ENCODE measurements at regions not wholly inside any gene's neighbourhood (a gene's known extent, or its start where the extent isn't known, plus 50 kb on each side); places are given as distances from the start of the nearest gene placed in this dataset.

GRCh38 chr6:19713411-19713810 is 123.8 kb upstream of the ID4 start:
- no peak for TF ChIP-seq CTCF (IDR thresholded peaks at IDR 0.05)
- Histone ChIP-seq H3K4me3 (no peak overlapping the region), H3K27ac (no peak overlapping the region), H3K27me3 (no peaks in the 10 kb centered on the region), H3K36me3 (no peaks in the 10 kb centered on the region), H3K4me1 (peaks cover 0 to 7% of the 10 kb centered on the region in 2 donors), H3K9me3 (no peaks in the 10 kb centered on the region)
- intact Hi-C loops (cut with DNase I) = no loop called here
- no peak for DNase-seq (ENCODE audit: low spot score in 2 of 2)

- no peak for DNase-seq (ENCODE audit: low spot score in 2 of 2)
- intact Hi-C loops (cut with DNase I) = no loop called here
- H3K9me3 ChIP-seq = no peaks in the 10 kb centered on the region
These were observed 123.2 kb upstream of the ID4 start for GRCh38 chr6:19713984-19714383.

GRCh38 chr6:19714434-19715166 is 122.6 kb upstream of the ID4 start:
- intact Hi-C loops (cut with DNase I) = no loop called here
- TF ChIP-seq CTCF (IDR thresholded peaks at IDR 0.05) = no peak
- Histone ChIP-seq H3K4me3 (no peak overlapping the region), H3K9me3 (no peaks in the 10 kb centered on the region), H3K27ac (no peak overlapping the region), H3K4me1 (peaks cover 0 to 7% of the 10 kb centered on the region in 2 donors), H3K27me3 (no peaks in the 10 kb centered on the region), H3K36me3 (no peaks in the 10 kb centered on the region)
- DNase-seq (ENCODE audit: low spot score in 2 of 2) = no peak

More at GRCh38 chr6:19713984-19714383, 123.2 kb upstream of the ID4 start:
- Histone ChIP-seq H3K4me3 (no peak overlapping the region), H3K27me3 (no peaks in the 10 kb centered on the region), H3K36me3 (no peaks in the 10 kb centered on the region), H3K27ac (no peak overlapping the region), H3K4me1 (peaks cover 0 to 7% of the 10 kb centered on the region in 2 donors)
- no peak for TF ChIP-seq CTCF (IDR thresholded peaks at IDR 0.05)

- no peak for TF ChIP-seq CTCF (IDR thresholded peaks at IDR 0.05)
- H3K27ac ChIP-seq = no peak overlapping the region
- H3K4me1 ChIP-seq = peaks cover 4 to 12% of the 10 kb centered on the region in 2 donors
- no peak overlapping the region for H3K4me3 ChIP-seq
- H3K27me3 ChIP-seq = no peaks in the 10 kb centered on the region
- intact Hi-C loops (cut with DNase I) = no loop called here
- no peaks in the 10 kb centered on the region for H3K9me3 ChIP-seq
- DNase-seq (ENCODE audit: low spot score in 2 of 2) = no peak
- H3K36me3 ChIP-seq = no peaks in the 10 kb centered on the region
These were observed 122.0 kb upstream of the ID4 start for GRCh38 chr6:19715167-19715551.

GRCh38 chr6:19719691-19720128 is 117.5 kb upstream of the ID4 start:
- peak overlapping the region; percentile 8 to 29 for H3K27ac ChIP-seq
- DNase-seq (ENCODE audit: low spot score in 2 of 2) = no peak
- intact Hi-C loops (cut with DNase I) = loop anchor here (5.0 kb wide), 1 partner anchor 118 kb away; the partner anchor contains the start of gene ID4

More at GRCh38 chr6:19719691-19720128, 117.5 kb upstream of the ID4 start:
- no peaks in the 10 kb centered on the region for H3K27me3 ChIP-seq
- no peaks in the 10 kb centered on the region for H3K36me3 ChIP-seq
- TF ChIP-seq CTCF (IDR thresholded peaks at IDR 0.05) = no peak
- H3K9me3 ChIP-seq = no peaks in the 10 kb centered on the region
- peak overlapping the region in 1 of 2 donors; percentile 39 for H3K4me3 ChIP-seq
- peaks cover 7 to 26% of the 10 kb centered on the region in 2 donors for H3K4me1 ChIP-seq

Data from ascending aorta (tissue), 2 donors.